Anterior cingulate cortex (tissue), 58 donors: ENCODE measurements at regions not wholly inside any gene's neighbourhood (a gene's known extent, or its start where the extent isn't known, plus 50 kb on each side); places are given as distances from the start of the nearest gene placed in this dataset.
A peak's percentile ranks its signal among the peaks of the same experiment; 100 is the strongest.

Source experiments
- DNase-seq, 58 donors: peaks; one replicate each; lab custom pipeline; 2025; lab: John Stamatoyannopoulos, UW

DNA sequence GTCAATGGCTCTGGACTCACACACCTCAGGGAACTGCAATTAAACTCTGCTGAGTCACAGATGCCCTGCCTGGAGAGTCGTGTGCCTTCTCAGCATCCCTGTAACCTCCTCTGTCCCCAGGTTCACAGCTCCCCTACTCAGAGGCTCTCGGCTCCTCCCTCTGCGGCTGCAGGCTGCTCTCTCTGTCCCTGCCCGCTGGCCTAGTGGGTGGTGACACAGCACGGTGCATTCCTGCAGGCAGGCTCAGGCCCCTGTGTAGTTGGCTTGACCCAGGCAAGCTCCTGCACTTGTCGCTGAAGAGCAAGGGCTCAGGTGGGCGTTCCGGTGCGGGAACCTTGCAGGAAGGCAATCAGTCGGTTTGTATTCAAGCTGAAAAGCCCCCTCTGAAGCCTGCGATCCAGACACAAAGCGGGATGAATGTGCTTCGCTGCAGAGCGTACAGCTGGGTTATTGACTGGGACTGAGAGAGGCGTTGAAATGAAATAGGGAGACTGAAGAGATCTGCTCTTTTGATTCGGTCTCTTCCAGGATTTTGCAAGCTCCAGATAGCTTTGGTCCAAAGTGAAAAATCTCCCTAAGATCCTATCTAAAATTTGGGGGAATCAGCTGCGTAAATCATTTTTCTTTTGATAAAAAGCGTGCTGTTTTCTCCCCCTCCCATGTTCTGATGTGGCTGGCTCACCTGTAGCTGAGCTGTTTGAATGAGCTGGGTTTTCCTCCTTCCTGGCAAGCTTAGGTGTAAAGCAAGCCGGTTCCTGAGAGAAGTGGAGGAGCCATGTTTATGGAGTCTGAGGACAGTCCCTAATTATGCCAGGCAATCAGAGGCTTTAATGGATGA lies 208.7 kb upstream of the PHYHIPL start:
- peak in 55 of 58 donors; percentile 4 to 84 (median 59) for DNase-seq

DNA sequence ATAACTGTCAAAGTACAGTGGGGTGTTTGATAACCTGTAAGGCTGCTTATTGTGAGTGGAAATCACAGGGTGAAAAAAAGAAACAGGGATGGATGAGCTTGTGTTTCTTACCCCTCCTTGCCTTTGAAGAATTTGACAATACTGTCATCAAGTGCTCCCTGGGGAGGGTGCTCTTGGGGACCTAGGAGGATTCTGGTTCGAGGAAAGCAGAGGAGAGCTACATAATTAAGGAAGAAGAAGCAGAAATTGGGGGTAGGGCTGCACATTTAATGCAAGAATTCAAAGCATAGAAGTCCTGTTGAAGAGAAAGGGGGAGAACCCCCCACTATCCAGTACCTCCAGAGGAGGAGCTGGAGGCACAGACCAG lies 208.1 kb upstream of the PHYHIPL start:
- DNase-seq: no peak

GRCh38 chr10:58969576-58969975 lies 206.9 kb upstream of the PHYHIPL start:
- DNase-seq: no peak

- no peak for DNase-seq
Measured at GRCh38 chr10:58970160-58970915, 206.1 kb upstream of the PHYHIPL start.

DNA sequence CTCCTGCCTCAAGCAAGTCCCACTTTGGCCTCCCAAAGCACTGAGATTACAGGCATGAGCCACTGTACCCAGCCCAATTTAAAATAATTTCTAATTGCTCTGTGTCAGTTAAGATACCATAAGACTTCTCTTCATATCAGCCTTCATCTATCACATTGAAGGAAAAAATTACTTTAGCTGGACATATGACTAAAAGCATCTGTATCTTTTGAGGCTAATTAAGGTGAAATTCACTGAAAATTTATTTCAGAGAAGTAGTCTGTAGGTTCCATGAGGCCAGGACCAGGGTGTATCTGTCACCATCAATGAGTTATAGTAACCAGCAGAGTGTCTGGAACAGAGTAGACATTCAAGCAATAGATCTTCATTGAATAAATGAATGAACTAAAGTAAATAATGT lies 205.2 kb upstream of the PHYHIPL start:
- no peak for DNase-seq

DNA sequence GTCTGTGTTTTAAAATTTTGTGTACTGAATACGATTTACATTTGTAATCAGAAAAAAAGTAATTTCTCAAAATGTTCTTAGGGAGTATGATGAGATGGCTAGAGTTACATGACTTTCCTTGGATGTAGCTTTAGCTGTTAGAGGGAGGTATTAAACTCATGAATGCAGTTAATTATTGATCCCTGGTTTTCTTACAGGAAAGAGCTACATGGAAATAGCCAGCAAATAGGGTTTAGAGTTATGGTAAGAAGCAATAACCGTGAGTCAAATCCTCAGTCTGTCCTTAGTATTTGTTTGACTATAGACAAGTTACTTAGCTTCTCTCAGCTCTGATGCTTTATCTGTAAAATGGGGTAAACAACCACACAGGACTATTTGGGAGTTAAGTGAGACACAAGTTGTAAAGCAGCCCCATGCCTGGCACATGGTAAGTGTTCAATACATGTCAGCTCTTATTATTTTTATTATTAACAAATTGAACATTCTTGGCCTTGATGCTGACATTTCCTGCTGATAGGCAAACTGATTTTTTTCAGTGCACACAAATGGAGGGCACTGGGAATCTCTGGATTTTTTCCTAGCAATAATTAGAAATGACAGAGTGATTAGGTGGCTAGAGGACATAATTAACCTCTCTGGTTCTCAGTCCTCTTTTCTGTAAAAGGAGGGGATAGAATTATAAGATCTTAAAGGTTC lies 204.5 kb upstream of the PHYHIPL start:
- no peak for DNase-seq

GRCh38 chr10:58972576-58973234 lies 203.7 kb upstream of the PHYHIPL start:
- no peak for DNase-seq

GRCh38 chr10:58973235-58973595 lies 203.2 kb upstream of the PHYHIPL start:
- DNase-seq: no peak

- DNase-seq: no peak
Measured at GRCh38 chr10:58976254-58976653, 200.2 kb upstream of the PHYHIPL start.

DNA sequence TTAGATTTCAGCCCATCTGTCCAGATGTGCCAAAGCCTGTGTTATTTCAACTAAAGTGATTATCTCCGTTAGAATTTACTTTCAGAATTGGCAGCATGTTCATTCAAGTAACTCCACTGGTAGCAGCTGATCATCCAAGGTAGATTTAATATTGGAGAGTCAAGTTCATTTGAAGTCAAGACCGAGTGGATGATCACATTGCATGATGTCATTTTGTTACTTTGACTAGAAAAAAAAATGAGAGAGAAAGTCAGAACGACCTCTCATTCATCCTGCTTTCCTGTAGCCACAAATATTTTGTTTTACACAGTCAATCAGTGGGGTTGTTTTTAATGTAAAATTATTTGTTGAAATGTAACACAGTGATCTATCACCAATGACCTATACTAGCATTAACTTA lies 196.7 kb upstream of the PHYHIPL start:
- no peak for DNase-seq

DNA sequence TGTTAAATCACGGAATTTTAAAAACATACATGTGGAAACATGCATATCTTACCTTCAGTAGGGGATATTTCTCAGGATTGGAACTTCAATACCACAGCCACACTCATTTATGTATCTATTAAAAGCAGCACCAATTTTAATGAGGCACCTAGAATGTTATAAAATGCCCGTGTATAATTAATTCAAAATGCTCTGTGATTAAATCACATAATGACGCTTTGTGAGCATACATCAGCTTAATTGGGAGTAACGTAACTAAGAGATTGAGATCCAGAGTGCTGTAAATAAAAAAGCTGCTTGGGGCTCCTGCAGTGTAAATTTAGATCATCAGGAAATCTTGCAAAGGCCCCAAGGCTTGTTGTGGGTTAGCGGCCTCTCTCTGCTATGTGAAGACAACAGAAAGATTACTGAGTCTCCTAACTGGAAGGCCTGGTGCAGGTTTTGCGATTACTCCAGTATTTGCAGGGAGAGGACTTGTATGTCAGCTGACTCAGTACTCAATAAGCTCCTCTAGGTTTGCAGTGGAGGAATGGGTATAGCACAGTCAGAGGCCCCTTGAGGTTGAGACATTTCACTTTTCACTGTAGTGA lies 195.5 kb upstream of the PHYHIPL start:
- DNase-seq: no peak

GRCh38 chr10:58981846-58982245 lies 194.6 kb upstream of the PHYHIPL start:
- DNase-seq: no peak

DNA sequence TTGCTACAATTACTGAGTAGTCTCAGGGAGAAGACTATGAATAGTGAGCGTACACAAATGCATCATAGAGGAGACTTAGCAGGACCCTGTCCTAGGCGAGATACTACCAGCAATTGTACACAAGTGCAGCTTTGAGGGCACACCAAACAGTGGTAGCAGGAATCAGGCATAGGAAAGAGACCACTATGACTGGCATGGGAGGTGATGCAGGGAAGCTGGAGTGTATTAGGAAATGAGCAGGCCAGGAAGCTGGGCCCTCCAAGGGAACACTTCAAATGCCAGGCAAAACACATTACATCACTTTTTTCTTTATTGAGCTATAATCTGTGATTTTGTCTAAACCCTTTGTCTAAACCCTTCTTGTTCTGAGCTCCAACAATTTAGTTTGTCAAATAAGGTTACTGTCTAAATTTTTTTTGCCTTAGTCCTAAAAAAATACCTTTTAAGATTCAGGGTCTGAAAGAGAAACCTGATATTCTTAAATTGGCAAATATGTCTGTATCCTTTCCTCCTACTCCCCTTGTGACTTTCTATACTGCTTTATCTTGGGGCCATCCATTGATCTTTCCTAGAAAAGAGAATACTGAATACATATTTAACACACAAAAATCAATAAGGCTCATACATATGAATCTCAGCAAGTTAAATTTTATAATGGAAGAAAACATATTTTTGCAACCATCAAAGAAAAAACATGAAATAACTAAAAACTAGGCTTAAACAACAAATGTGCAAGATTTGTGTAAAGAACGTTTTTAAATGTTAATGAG lies 193.8 kb upstream of the PHYHIPL start:
- DNase-seq: no peak

GRCh38 chr10:58985216-58985615 lies 191.2 kb upstream of the PHYHIPL start:
- no peak for DNase-seq

- no peak for DNase-seq
Measured at GRCh38 chr10:58989486-58990039, 186.9 kb upstream of the PHYHIPL start.

- DNase-seq: no peak
Measured at GRCh38 chr10:58990693-58991092, 185.8 kb upstream of the PHYHIPL start.

GRCh38 chr10:58991856-58992255 lies 184.6 kb upstream of the PHYHIPL start:
- DNase-seq: no peak

DNA sequence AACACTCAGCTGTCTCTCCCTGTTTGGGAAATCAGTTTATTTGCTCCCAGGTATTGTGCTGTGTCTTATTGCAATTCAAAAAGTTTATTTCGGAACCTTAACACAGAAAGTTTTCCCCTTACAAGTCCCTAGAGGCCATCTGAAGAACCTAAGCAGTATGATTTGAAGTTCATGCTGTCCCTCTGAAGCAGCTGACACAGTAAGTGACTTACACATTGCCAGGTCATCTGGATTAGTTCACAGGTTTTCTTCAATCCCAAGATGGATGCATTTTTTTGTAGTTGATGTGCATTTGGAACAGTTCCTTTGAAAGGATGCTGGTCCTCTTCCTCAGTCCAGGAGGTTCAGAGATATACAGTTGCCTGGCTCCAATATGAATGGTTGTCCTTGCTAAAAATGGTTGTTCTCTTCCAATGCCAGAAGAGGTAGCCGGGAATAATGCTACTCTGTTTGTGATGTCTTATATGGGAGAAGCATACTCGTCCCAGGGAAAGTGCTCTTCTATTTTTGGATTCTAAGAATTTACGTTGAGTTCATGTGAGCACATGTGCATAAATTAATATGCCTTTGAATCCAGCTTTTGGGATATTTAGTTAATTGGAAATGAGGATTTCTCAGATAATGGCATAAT lies 183.5 kb upstream of the PHYHIPL start:
- no peak for DNase-seq
